H1 (cell line): ENCODE measurements at regions not wholly inside any gene's neighbourhood (a gene's known extent, or its start where the extent isn't known, plus 50 kb on each side); places are given as distances from the start of the nearest gene placed in this dataset.

Source experiments
- CTCF ChIA-PET: fragments of 300-600 bp; sonication (Branson Sonifier 250); formaldehyde crosslinking; loops from one replicate; lab custom pipeline; 2021; ENCODE audit not compliant: partially characterized antibody; lab: Charles Lee
- POLR2A ChIA-PET: fragments of 300-600 bp; sonication (Branson Sonifier 250); formaldehyde crosslinking; loops from one replicate; lab custom pipeline; 2021; ENCODE audit warnings: inconsistent platforms; ENCODE audit not compliant: partially characterized antibody; lab: Charles Lee
- DNase-seq, 2 experiments: peaks; one replicate each; pipeline versions ENCODE4 v3.0.0 to v3.0.0-alpha.2; 2010 to 2022; ENCODE audit warnings: low spot score in 2 of 2, low read depth in 1 of 2, mixed read lengths in 1 of 2
- FAIRE-seq: peaks from 2 replicates; lab custom pipeline; 2011; peaks lifted over from hg19 to GRCh38; lab: Jason Lieb, UNC
- H2AFZ ChIP-seq: 2 replicates; pipeline ENCODE4 v1.8.1; 2012; ENCODE audit warnings: low read length, inconsistent platforms
- H2AK5ac ChIP-seq: 2 replicates; pipeline ENCODE4 v1.6.1; 2013; ENCODE audit warnings: low read depth, low read length
- H2BK120ac ChIP-seq: replicated peaks from 2 replicates; pipeline ENCODE3; 2013; ENCODE audit warnings: low read depth, low read length, inconsistent platforms
- H2BK12ac ChIP-seq: 2 replicates; pipeline ENCODE4 v1.6.1; 2013; ENCODE audit warnings: low read depth, low read length
- H2BK15ac ChIP-seq: 2 replicates; pipeline ENCODE4 v1.6.1; 2013; ENCODE audit warnings: low read length
- H2BK20ac ChIP-seq: 2 replicates; pipeline ENCODE4 v1.6.1; 2013; ENCODE audit warnings: low read length
- H2BK5ac ChIP-seq: 2 replicates; pipeline ENCODE4 v1.6.1; 2013; ENCODE audit warnings: low read depth, low read length
- H3K14ac ChIP-seq: 2 replicates; pipeline ENCODE4 v1.6.1; 2013; ENCODE audit warnings: inconsistent platforms; ENCODE audit not compliant: insufficient read length
- H3K18ac ChIP-seq: 2 replicates; pipeline ENCODE4 v1.6.1; 2013; ENCODE audit warnings: low read length; ENCODE audit errors: extremely low read depth
- H3K23ac ChIP-seq: 2 replicates; pipeline ENCODE4 v1.6.1; 2013; ENCODE audit warnings: inconsistent platforms; ENCODE audit not compliant: insufficient read length
- H3K23me2 ChIP-seq: 2 replicates; pipeline ENCODE4 v1.6.1; 2013; ENCODE audit warnings: low read depth, low read length
- H3K27ac ChIP-seq: 2 replicates; pipeline ENCODE4 v1.6.1; 2011; ENCODE audit warnings: low read depth, low read length, inconsistent platforms
- H3K27me3 ChIP-seq, 4 experiments: replicated peaks in 1 of 4; 1 replicate in 1 of 4; 2 replicates in 3 of 4; pipeline versions ENCODE4 v1.6.1 to v1.8.1; 2011 to 2013; ENCODE audit warnings: low read length in 3 of 4, mild to moderate bottlenecking in 3 of 4, inconsistent platforms in 2 of 4, mixed read lengths in 2 of 4, moderate library complexity in 1 of 4; ENCODE audit not compliant: control insufficient read depth in 3 of 4, insufficient read depth in 3 of 4; ENCODE audit errors: extremely low read depth in 1 of 4
- H3K36me3 ChIP-seq, 4 experiments: 2 replicates each; pipeline versions ENCODE4 v1.6.1 to v1.8.1; 2011 to 2013; ENCODE audit warnings: mild to moderate bottlenecking in 4 of 4, low read length in 3 of 4, moderate library complexity in 2 of 4, control low read depth in 1 of 4, inconsistent platforms in 1 of 4; ENCODE audit not compliant: insufficient read depth in 4 of 4, control insufficient read depth in 2 of 4
- H3K4ac ChIP-seq: replicated peaks from 2 replicates; pipeline ENCODE3; 2013; ENCODE audit warnings: low read length, low read depth, mixed read lengths, inconsistent platforms; ENCODE audit not compliant: insufficient read length
- H3K4me1 ChIP-seq, 4 experiments: replicated peaks in 1 of 4; 1 replicate in 1 of 4; 2 replicates in 3 of 4; pipeline versions ENCODE4 v1.6.1 to v1.8.1; 2011 to 2013; ENCODE audit warnings: low read length in 3 of 4, inconsistent platforms in 2 of 4, mixed read lengths in 1 of 4; ENCODE audit not compliant: insufficient read depth in 4 of 4, control insufficient read depth in 3 of 4
- H3K4me2 ChIP-seq, 2 experiments: 2 replicates each; pipeline versions ENCODE4 v1.6.1 to v1.8.1; 2011 to 2013; ENCODE audit warnings: low read depth in 2 of 2, low read length in 2 of 2, control low read depth in 1 of 2, inconsistent platforms in 1 of 2, mild to moderate bottlenecking in 1 of 2; ENCODE audit not compliant: insufficient read depth in 1 of 2
- H3K4me3 ChIP-seq, 4 experiments: fragments of 200-600, 300-600 bp in 1 of 4; sonication (generic), shearing (Covaris generic), sonication (Bioruptor Twin) in 1 of 4; 2 replicates each; pipeline versions ENCODE4 v1.5.1 to v1.8.1; 2011 to 2016; ENCODE audit warnings: low read length in 4 of 4, low read depth in 3 of 4, control low read depth in 2 of 4, inconsistent platforms in 2 of 4, mild to moderate bottlenecking in 2 of 4, mixed read lengths in 1 of 4, moderate library complexity in 1 of 4; ENCODE audit not compliant: insufficient read depth in 2 of 4; ENCODE audit errors: extremely low read depth in 1 of 4
- H3K56ac ChIP-seq: replicated peaks from 2 replicates; pipeline ENCODE3; 2013; ENCODE audit warnings: low read depth, mild to moderate bottlenecking, mixed read lengths, low read length, inconsistent platforms; ENCODE audit not compliant: insufficient read length
- H3K79me1 ChIP-seq: 2 replicates; pipeline ENCODE4 v1.6.1; 2013; ENCODE audit warnings: low read depth, low read length, control low read depth
- H3K79me2 ChIP-seq, 2 experiments: 2 replicates each; pipeline versions ENCODE4 v1.6.1 to v1.8.1; 2012 to 2013; ENCODE audit warnings: low read length in 2 of 2, mild to moderate bottlenecking in 2 of 2, inconsistent platforms in 1 of 2; ENCODE audit not compliant: insufficient read depth in 2 of 2, control insufficient read depth in 1 of 2
- H3K9ac ChIP-seq, 4 experiments: replicated peaks in 1 of 4; 1 replicate in 1 of 4; 2 replicates in 3 of 4; pipeline versions ENCODE4 v1.6.1 to v1.8.1; 2011 to 2013; ENCODE audit warnings: low read depth in 3 of 4, low read length in 3 of 4, control low read depth in 2 of 4, mild to moderate bottlenecking in 2 of 4, moderate library complexity in 2 of 4, inconsistent platforms in 1 of 4; ENCODE audit errors: extremely low read depth in 1 of 4
- H3K9me3 ChIP-seq, 2 experiments: 2 replicates each; pipeline versions ENCODE4 v1.6.1 to v1.8.1; 2012 to 2013; ENCODE audit warnings: mild to moderate bottlenecking in 2 of 2, moderate library complexity in 2 of 2, control low read depth in 1 of 2, inconsistent platforms in 1 of 2, low read depth in 1 of 2, low read length in 1 of 2, mixed read lengths in 1 of 2; ENCODE audit not compliant: insufficient read depth in 2 of 2
- H4K20me1 ChIP-seq, 2 experiments: replicated peaks in 1 of 2; 2 replicates each; pipeline versions ENCODE3 to v1.8.1; 2011 to 2013; ENCODE audit warnings: inconsistent platforms in 2 of 2, low read length in 2 of 2, mild to moderate bottlenecking in 1 of 2; ENCODE audit not compliant: insufficient read depth in 2 of 2, control insufficient read depth in 1 of 2
- H4K5ac ChIP-seq: 2 replicates; pipeline ENCODE4 v1.6.1; 2013; ENCODE audit warnings: low read length, low read depth, mixed read lengths, inconsistent platforms; ENCODE audit not compliant: insufficient read length
- H4K8ac ChIP-seq: 2 replicates; pipeline ENCODE4 v1.8.0; 2013; ENCODE audit warnings: mild to moderate bottlenecking, moderate library complexity, low read length, inconsistent platforms; ENCODE audit not compliant: insufficient read depth; ENCODE audit errors: extremely low read depth
- H4K91ac ChIP-seq: replicated peaks from 2 replicates; pipeline ENCODE3; 2013; ENCODE audit warnings: low read length, mixed read lengths, inconsistent platforms; ENCODE audit not compliant: insufficient read length
- CBX5 ChIP-seq: fragments of 300-800, 300-1000 bp; sonication (generic); IDR thresholded peaks from 2 replicates; pipeline ENCODE4 v1.7.1; 2016; ENCODE audit warnings: antibody characterized with exemption, low read length, low read depth
- CEBPB ChIP-seq: IDR thresholded peaks from 2 replicates; pipeline ENCODE4 v1.6.1; 2012; ENCODE audit warnings: low read depth, low read length
- FOSL1 ChIP-seq: IDR thresholded peaks from 2 replicates; pipeline ENCODE4 v1.6.1; 2011; ENCODE audit warnings: mild to moderate bottlenecking, low read depth, low read length, moderate library complexity; ENCODE audit not compliant: insufficient read depth
- GABPA ChIP-seq: IDR thresholded peaks from 2 replicates; pipeline ENCODE4 v1.6.1; 2011; ENCODE audit warnings: mild to moderate bottlenecking, low read length, moderate library complexity, borderline replicate concordance; ENCODE audit not compliant: insufficient read depth
- POLR2A ChIP-seq, 2 experiments: IDR thresholded peaks; 1 replicate in 1 of 2; 2 replicates in 1 of 2; pipeline ENCODE4 v1.6.1; 2011; ENCODE audit warnings: low read depth in 2 of 2, low read length in 2 of 2, mild to moderate bottlenecking in 2 of 2; ENCODE audit errors: control extremely low read depth in 1 of 2
- POU5F1 ChIP-seq: IDR thresholded peaks from 2 replicates; pipeline ENCODE4 v1.6.1; 2011; ENCODE audit warnings: low read depth, mild to moderate bottlenecking, low read length, moderate library complexity
- RXRA ChIP-seq: IDR thresholded peaks from 2 replicates; pipeline ENCODE4 v1.6.1; 2011; ENCODE audit warnings: low read depth, mild to moderate bottlenecking, low read length, moderate library complexity; ENCODE audit not compliant: insufficient read depth
- SUZ12 ChIP-seq: fragments of 200-600 bp; sonication (generic); IDR thresholded peaks from 2 replicates; pipeline ENCODE4 v1.6.1; 2012; ENCODE audit warnings: mild to moderate bottlenecking, inconsistent platforms, low read length, moderate library complexity, mixed read lengths
- TBP ChIP-seq: IDR thresholded peaks from 2 replicates; pipeline ENCODE4 v1.6.1; 2011; ENCODE audit warnings: low read depth, low read length, improper control_type of control experiment
- TEAD4 ChIP-seq: IDR thresholded peaks from 2 replicates; pipeline ENCODE4 v1.6.1; 2012; ENCODE audit warnings: low read depth, low read length, inconsistent platforms, mixed read lengths
- USF2 ChIP-seq: IDR thresholded peaks from 2 replicates; pipeline ENCODE4 v1.6.1; 2011; ENCODE audit warnings: low read length, improper control_type of control experiment
- ZNF274 ChIP-seq: IDR thresholded peaks from 2 replicates; pipeline ENCODE4 v1.7.0; 2012; ENCODE audit warnings: low read length, borderline replicate concordance; ENCODE audit errors: extremely low read depth
- WGBS, 2 experiments: shearing (Covaris generic) in 1 of 2; methylation state at CpG; one replicate each; pipeline versions ENCODE4 v1.1.6 to v1.1.7; 2013 to 2015; ENCODE audit warnings: low lambda C conversion rate in 2 of 2, mixed read lengths in 2 of 2, inconsistent platforms in 1 of 2, low coverage in 1 of 2, missing lambda C conversion rate in 1 of 2; ENCODE audit not compliant: insufficient replicate concordance in 2 of 2, insufficient coverage in 1 of 2, insufficient read length in 1 of 2; ENCODE audit errors: extremely low coverage in 1 of 2, missing lambda C conversion rate in 1 of 2; 5-methylcytosine and 5-hydroxymethylcytosine counted together
- TF ChIP-seq, protein P1 (sequence below): IDR thresholded peaks from 2 replicates; pipeline ENCODE4 v1.6.1; 2012; ENCODE audit warnings: inconsistent platforms

- ChIA-PET POLR2A (interaction anchor here (0.5 to 1.1 kb wide), 4 partner anchors 9 to 89 kb away, joined by 3 to 4 read pairs (median 4); no protein-coding TSS in a partner anchor), CTCF (interaction anchor here (0.7 kb wide), 1 partner anchor 40 kb away, joined by 3 read pairs; no protein-coding TSS in a partner anchor)
- no peak overlapping the region for H2BK15ac ChIP-seq
- FAIRE-seq = no peak
- peak overlapping the region; percentile 96; the same call in 1 of the 2 replicates for H2AK5ac ChIP-seq
- no peak overlapping the region for H3K4me2 ChIP-seq
- H3K79me1 ChIP-seq = no peaks in the 10 kb centered on the region
- H3K14ac ChIP-seq = no peak overlapping the region
- H3K9me3 ChIP-seq = peaks cover 3 to 8% of the 10 kb centered on the region in 2 experiments; a peak in 3 of 4 replicates
- no peaks in the 10 kb centered on the region for H4K20me1 ChIP-seq
- H3K18ac ChIP-seq = peak overlapping the region; percentile 66; the same call in 1 of the 2 replicates
- no peaks in the 10 kb centered on the region for H3K23me2 ChIP-seq
- H4K91ac ChIP-seq = peak overlapping the region; percentile 6
- DNase-seq = no peak
- H2BK20ac ChIP-seq = peak overlapping the region; percentile 97
- peaks cover 0 to 4% (median under 1%) of the 10 kb centered on the region in 4 experiments; a peak in 2 of 7 replicates for H3K4me1 ChIP-seq
- no peak overlapping the region for H3K23ac ChIP-seq
- WGBS, 2 experiments = 79% methylated on average over 2 of the region's 2 CpGs; no CpG with 5 or more reads in 1 of the 2 experiments
- no peak overlapping the region for H3K4ac ChIP-seq
- H4K8ac ChIP-seq = no peak overlapping the region
- H3K36me3 ChIP-seq = no peaks in the 10 kb centered on the region; a peak in 2 of 8 replicates
- H2BK12ac ChIP-seq = peak overlapping the region; percentile 77; the same call in 1 of the 2 replicates
- no peak overlapping the region for H3K4me3 ChIP-seq
- no peaks in the 10 kb centered on the region for H3K79me2 ChIP-seq
- no peak overlapping the region for H3K9ac ChIP-seq
- H2AFZ ChIP-seq = no peak overlapping the region
- no peak overlapping the region for H3K56ac ChIP-seq
- H3K27ac ChIP-seq = no peak overlapping the region
- peak overlapping the region; percentile 13; the same call in 1 of the 2 replicates for H2BK5ac ChIP-seq
- no peak overlapping the region for H2BK120ac ChIP-seq
- H4K5ac ChIP-seq = no peak overlapping the region
- H3K27me3 ChIP-seq = 0 out of 7 replicates have a peak, but pooled peaks cover 0 to 2% (median 0%) of the 10 kb centered on the region in 4 experiments
- TF ChIP-seq USF2 (no peak), ZNF274 (no peak), RXRA (no peak), GABPA (no peak), TEAD4 (no peak), POLR2A (IDR thresholded peaks at IDR 0.05; ENCODE audit: control extremely low read depth in 1 of 2, low read depth in 2 of 2, low read length in 2 of 2) (no peak), FOSL1 (no peak), TBP (no peak), CEBPB (no peak), SUZ12 (no peak), CBX5 (no peak), POU5F1 (no peak)
- TF ChIP-seq, protein P1, sequence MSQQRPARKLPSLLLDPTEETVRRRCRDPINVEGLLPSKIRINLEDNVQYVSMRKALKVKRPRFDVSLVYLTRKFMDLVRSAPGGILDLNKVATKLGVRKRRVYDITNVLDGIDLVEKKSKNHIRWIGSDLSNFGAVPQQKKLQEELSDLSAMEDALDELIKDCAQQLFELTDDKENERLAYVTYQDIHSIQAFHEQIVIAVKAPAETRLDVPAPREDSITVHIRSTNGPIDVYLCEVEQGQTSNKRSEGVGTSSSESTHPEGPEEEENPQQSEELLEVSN = no peak
These were observed 188.1 kb downstream of the CD83 start for GRCh38 chr6:14305624-14306023.
